Astrocyte (in vitro differentiated cells and primary cell): ENCODE measurements at regions not wholly inside any gene's neighbourhood (a gene's known extent, or its start where the extent isn't known, plus 50 kb on each side); places are given as distances from the start of the nearest gene placed in this dataset.

Experiments used
- CTCF ChIP-seq: IDR thresholded peaks from 2 replicates; pipeline ENCODE4 v1.5.1; 2011; ENCODE audit warnings: low read depth, mild to moderate bottlenecking, inconsistent platforms, low read length, moderate library complexity; ENCODE audit not compliant: insufficient read depth
- EZH2 ChIP-seq: IDR thresholded peaks from 2 replicates; pipeline ENCODE4 v1.6.1; 2012; ENCODE audit warnings: mild to moderate bottlenecking, low read length, inconsistent platforms; ENCODE audit not compliant: insufficient read depth

GRCh38 chr6:125511809-125512396, 210.1 kb upstream of the HDDC2 start:
- no peak for TF ChIP-seq CTCF
- TF ChIP-seq EZH2: no peak
